ENCODE measurements at regions not wholly inside any gene's neighbourhood (a gene's known extent, or its start where the extent isn't known, plus 50 kb on each side); places are given as distances from the start of the nearest gene placed in this dataset.

DNA sequence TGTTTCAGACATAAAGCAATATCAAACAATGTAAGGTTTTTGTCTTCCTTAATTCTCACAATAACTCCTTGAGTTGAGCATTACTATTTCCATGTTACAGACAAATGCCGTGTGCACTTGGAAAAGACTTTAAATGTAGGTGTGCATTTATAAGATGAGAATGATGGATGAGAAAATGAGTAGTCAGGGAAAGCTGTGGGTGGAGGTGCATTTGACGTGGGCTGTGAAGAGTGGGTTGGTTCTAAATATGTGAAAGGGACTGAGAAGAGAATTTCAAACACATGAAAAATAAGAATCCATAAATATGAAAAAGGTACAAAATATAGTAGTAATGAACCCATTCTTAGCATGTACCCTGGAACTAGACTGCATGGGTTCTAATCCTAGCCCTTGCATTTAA lies 171.6 kb upstream of the PPP2R2B start:
- no peak overlapping the region for H4K8ac ChIP-seq (ENCODE audit: low read depth, low read length)
- H3K18ac ChIP-seq (ENCODE audit: low read length): no peak overlapping the region
- H3K4me1 ChIP-seq (ENCODE audit: control insufficient read depth in 2 of 2, insufficient read depth in 1 of 2, low read depth in 1 of 2, low read length in 2 of 2): no peaks in the 10 kb centered on the region
- H3K9me3 ChIP-seq (replicated peaks in 1 of 2; ENCODE audit: control insufficient read depth in 2 of 2, insufficient read depth in 1 of 2, low read depth in 1 of 2, low read length in 2 of 2): no peaks in the 10 kb centered on the region
- no peak overlapping the region for H2BK120ac ChIP-seq (ENCODE audit: low read depth, low read length)
- H2BK12ac ChIP-seq (ENCODE audit: low read length): no peak overlapping the region
- no peak for DNase-seq (ENCODE audit: low spot score)
- no peak overlapping the region for H3K4me3 ChIP-seq (ENCODE audit: low read length in 2 of 2)
- H2BK15ac ChIP-seq (ENCODE audit: low read length): no peak overlapping the region
- H3K9ac ChIP-seq (ENCODE audit: low read depth, low read length, poor library complexity): no peak overlapping the region
- no peak overlapping the region for H3K4me2 ChIP-seq (ENCODE audit: insufficient read depth, low read length, poor library complexity, severe bottlenecking)
- no peak overlapping the region for H3K4ac ChIP-seq (ENCODE audit: low read length)
- no peak overlapping the region for H2AK5ac ChIP-seq (ENCODE audit: low read depth, low read length)
- H3K27me3 ChIP-seq (ENCODE audit: control insufficient read depth in 3 of 3, insufficient read depth in 3 of 3, low read depth in 1 of 3, low read length in 3 of 3): peaks cover 0 to 8% (median 0%) of the 10 kb centered on the region in 3 experiments
- no peak overlapping the region for H3K23ac ChIP-seq (ENCODE audit: low read depth, low read length, poor library complexity)
- no peak overlapping the region for H3K27ac ChIP-seq (replicated peaks; ENCODE audit: low read length)
- no peak overlapping the region for H2AFZ ChIP-seq (ENCODE audit: low read length)
- WGBS, 2 donors (ENCODE audit: extremely low coverage in 2 of 2, insufficient read length in 2 of 2, insufficient replicate concordance in 1 of 2): no CpG with 5 or more reads among the region's 2 CpGs
- no peaks in the 10 kb centered on the region for H3K79me1 ChIP-seq (ENCODE audit: low read depth, low read length)
- H2BK5ac ChIP-seq (ENCODE audit: low read length): no peak overlapping the region
- H3K36me3 ChIP-seq (replicated peaks in 1 of 2; ENCODE audit: control insufficient read depth in 2 of 2, insufficient read depth in 2 of 2, low read length in 2 of 2): no peaks in the 10 kb centered on the region
- H3K14ac ChIP-seq (ENCODE audit: low read length): no peak overlapping the region
- no peak overlapping the region for H4K91ac ChIP-seq (ENCODE audit: low read depth, low read length, poor library complexity)

DNA sequence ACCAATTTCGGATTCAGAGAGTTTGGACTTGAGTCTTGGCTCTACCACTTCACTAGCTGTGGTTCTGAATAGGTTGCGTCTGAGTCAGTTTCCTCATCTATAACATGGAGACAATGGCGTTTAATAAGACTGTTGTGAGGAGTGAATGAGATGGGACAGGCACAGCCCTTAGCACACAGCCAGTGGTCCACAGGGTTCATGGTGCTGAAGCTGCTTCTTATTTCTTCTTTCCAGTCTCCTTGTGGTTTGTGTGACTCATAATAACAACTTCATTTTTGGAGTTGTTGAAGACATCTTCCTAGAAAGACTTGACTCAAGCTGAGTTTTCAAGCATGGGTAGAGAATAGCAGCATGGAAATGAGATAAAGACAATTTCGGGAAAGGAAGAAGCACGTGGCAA lies 172.6 kb upstream of the PPP2R2B start:
- Histone ChIP-seq H3K4me1 (ENCODE audit: control insufficient read depth in 2 of 2, insufficient read depth in 1 of 2, low read depth in 1 of 2, low read length in 2 of 2) (peaks cover 0 to 2% of the 10 kb centered on the region in 2 donors), H3K9me3 (replicated peaks in 1 of 2; ENCODE audit: control insufficient read depth in 2 of 2, insufficient read depth in 1 of 2, low read depth in 1 of 2, low read length in 2 of 2) (no peaks in the 10 kb centered on the region), H3K4ac (ENCODE audit: low read length) (no peak overlapping the region), H2AK5ac (ENCODE audit: low read depth, low read length) (no peak overlapping the region), H2BK120ac (ENCODE audit: low read depth, low read length) (no peak overlapping the region), H3K18ac (ENCODE audit: low read length) (no peak overlapping the region), H4K91ac (ENCODE audit: low read depth, low read length, poor library complexity) (no peak overlapping the region), H3K27me3 (ENCODE audit: control insufficient read depth in 3 of 3, insufficient read depth in 3 of 3, low read depth in 1 of 3, low read length in 3 of 3) (peaks cover 0 to 10% (median 0%) of the 10 kb centered on the region in 3 experiments), H3K4me2 (ENCODE audit: insufficient read depth, low read length, poor library complexity, severe bottlenecking) (no peak overlapping the region), H3K14ac (ENCODE audit: low read length) (no peak overlapping the region), H4K8ac (ENCODE audit: low read depth, low read length) (no peak overlapping the region), H3K27ac (replicated peaks; ENCODE audit: low read length) (no peak overlapping the region), H2AFZ (ENCODE audit: low read length) (no peak overlapping the region), H2BK12ac (ENCODE audit: low read length) (no peak overlapping the region), H3K4me3 (ENCODE audit: low read length in 2 of 2) (no peak overlapping the region), H2BK5ac (ENCODE audit: low read length) (no peak overlapping the region), H3K79me1 (ENCODE audit: low read depth, low read length) (no peaks in the 10 kb centered on the region), H3K36me3 (replicated peaks in 1 of 2; ENCODE audit: control insufficient read depth in 2 of 2, insufficient read depth in 2 of 2, low read length in 2 of 2) (no peaks in the 10 kb centered on the region), H3K9ac (ENCODE audit: low read depth, low read length, poor library complexity) (no peak overlapping the region), H3K23ac (ENCODE audit: low read depth, low read length, poor library complexity) (no peak overlapping the region), H2BK15ac (ENCODE audit: low read length) (no peak overlapping the region)
- no peak for DNase-seq (ENCODE audit: low spot score)
- WGBS, 2 donors (ENCODE audit: extremely low coverage in 2 of 2, insufficient read length in 2 of 2, insufficient replicate concordance in 1 of 2): no CpG with 5 or more reads among the region's 5 CpGs

DNA sequence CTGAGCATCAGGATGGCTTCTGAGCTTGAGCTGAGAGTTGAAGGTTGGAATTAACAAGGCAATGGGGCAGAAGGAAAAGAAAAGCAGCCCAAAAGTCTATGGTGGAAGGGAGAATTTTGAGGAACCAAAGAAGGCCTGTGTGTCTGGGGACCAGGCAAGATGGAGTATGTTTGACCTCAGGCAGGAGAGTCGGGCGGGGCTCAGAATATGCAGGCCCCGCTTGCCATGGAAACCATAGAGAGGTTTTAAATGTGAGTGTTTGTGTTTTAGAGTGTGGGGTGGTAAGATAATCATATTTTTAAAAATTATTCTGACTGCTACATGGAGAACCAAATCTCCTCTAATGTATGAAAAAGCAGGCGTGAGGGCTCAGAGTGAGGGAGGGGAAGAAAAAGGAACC lies 174.0 kb upstream of the PPP2R2B start:
- no peak overlapping the region for H4K8ac ChIP-seq (ENCODE audit: low read depth, low read length)
- DNase-seq (ENCODE audit: low spot score): no peak
- no peak overlapping the region for H3K9ac ChIP-seq (ENCODE audit: low read depth, low read length, poor library complexity)
- H3K18ac ChIP-seq (ENCODE audit: low read length): no peak overlapping the region
- peaks cover 0 to 2% of the 10 kb centered on the region in 2 donors for H3K4me1 ChIP-seq (ENCODE audit: control insufficient read depth in 2 of 2, insufficient read depth in 1 of 2, low read depth in 1 of 2, low read length in 2 of 2)
- H2BK15ac ChIP-seq (ENCODE audit: low read length): no peak overlapping the region
- no peak overlapping the region for H2BK5ac ChIP-seq (ENCODE audit: low read length)
- no peak overlapping the region for H2BK12ac ChIP-seq (ENCODE audit: low read length)
- H3K79me1 ChIP-seq (ENCODE audit: low read depth, low read length): no peaks in the 10 kb centered on the region
- H3K14ac ChIP-seq (ENCODE audit: low read length): no peak overlapping the region
- H3K4ac ChIP-seq (ENCODE audit: low read length): no peak overlapping the region
- no peak overlapping the region for H2AFZ ChIP-seq (ENCODE audit: low read length)
- WGBS, 2 donors (ENCODE audit: extremely low coverage in 2 of 2, insufficient read length in 2 of 2, insufficient replicate concordance in 1 of 2): no CpG with 5 or more reads among the region's 4 CpGs
- no peaks in the 10 kb centered on the region for H3K9me3 ChIP-seq (replicated peaks in 1 of 2; ENCODE audit: control insufficient read depth in 2 of 2, insufficient read depth in 1 of 2, low read depth in 1 of 2, low read length in 2 of 2)
- no peak overlapping the region for H2AK5ac ChIP-seq (ENCODE audit: low read depth, low read length)
- H4K91ac ChIP-seq (ENCODE audit: low read depth, low read length, poor library complexity): no peak overlapping the region
- no peak overlapping the region for H3K27ac ChIP-seq (replicated peaks; ENCODE audit: low read length)
- peaks cover 0 to 10% (median 0%) of the 10 kb centered on the region in 3 experiments for H3K27me3 ChIP-seq (ENCODE audit: control insufficient read depth in 3 of 3, insufficient read depth in 3 of 3, low read depth in 1 of 3, low read length in 3 of 3)
- no peak overlapping the region for H3K4me3 ChIP-seq (ENCODE audit: low read length in 2 of 2)
- H3K4me2 ChIP-seq (ENCODE audit: insufficient read depth, low read length, poor library complexity, severe bottlenecking): no peak overlapping the region
- H2BK120ac ChIP-seq (ENCODE audit: low read depth, low read length): no peak overlapping the region
- no peaks in the 10 kb centered on the region for H3K36me3 ChIP-seq (replicated peaks in 1 of 2; ENCODE audit: control insufficient read depth in 2 of 2, insufficient read depth in 2 of 2, low read length in 2 of 2)
- no peak overlapping the region for H3K23ac ChIP-seq (ENCODE audit: low read depth, low read length, poor library complexity)

DNA sequence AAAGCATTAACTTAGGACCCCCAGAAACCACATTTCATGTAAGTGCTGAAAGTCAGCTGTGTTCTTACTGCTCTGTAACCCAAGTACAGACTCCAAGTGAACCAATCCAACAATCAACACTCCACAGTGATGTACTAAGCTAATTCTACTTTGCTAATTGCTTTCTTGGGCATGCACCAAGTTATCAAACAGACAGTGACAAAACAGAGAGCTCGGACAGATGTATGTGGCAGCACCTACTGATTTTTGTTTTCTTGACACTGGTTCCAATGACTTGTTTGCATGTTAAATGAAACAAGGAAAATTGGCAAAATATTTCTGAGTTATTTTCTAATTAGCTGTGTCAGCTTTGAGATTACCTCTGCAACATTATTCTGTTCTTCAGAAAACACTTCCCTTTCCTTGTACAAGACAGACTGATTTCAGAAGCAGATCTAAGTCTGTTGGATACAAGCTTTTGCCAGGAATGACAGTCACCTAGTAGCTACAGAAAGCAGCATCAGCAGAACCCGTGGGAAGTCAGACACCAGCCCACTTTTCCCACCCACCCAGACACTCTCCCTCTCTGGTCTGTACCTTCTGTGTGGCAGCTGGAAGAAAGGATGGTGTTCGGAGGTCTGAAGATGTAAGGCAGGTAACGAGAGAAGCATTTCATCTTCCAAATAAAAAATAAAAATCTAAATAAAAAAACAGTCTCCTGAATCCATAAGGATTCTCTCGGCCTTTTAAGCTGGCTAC lies 176.7 kb upstream of the PPP2R2B start:
- Histone ChIP-seq H3K36me3 (replicated peaks in 1 of 2; ENCODE audit: control insufficient read depth in 2 of 2, insufficient read depth in 2 of 2, low read length in 2 of 2) (no peaks in the 10 kb centered on the region), H3K4me2 (ENCODE audit: insufficient read depth, low read length, poor library complexity, severe bottlenecking) (no peak overlapping the region), H3K4me1 (ENCODE audit: control insufficient read depth in 2 of 2, insufficient read depth in 1 of 2, low read depth in 1 of 2, low read length in 2 of 2) (peaks cover 0 to 6% of the 10 kb centered on the region in 2 donors), H4K8ac (ENCODE audit: low read depth, low read length) (no peak overlapping the region), H3K4me3 (ENCODE audit: low read length in 2 of 2) (no peak overlapping the region), H3K23ac (ENCODE audit: low read depth, low read length, poor library complexity) (no peak overlapping the region), H2BK15ac (ENCODE audit: low read length) (no peak overlapping the region), H3K9ac (ENCODE audit: low read depth, low read length, poor library complexity) (no peak overlapping the region), H2BK5ac (ENCODE audit: low read length) (no peak overlapping the region), H2AFZ (ENCODE audit: low read length) (no peak overlapping the region), H3K27me3 (ENCODE audit: control insufficient read depth in 3 of 3, insufficient read depth in 3 of 3, low read depth in 1 of 3, low read length in 3 of 3) (peaks cover 0 to 10% (median 0%) of the 10 kb centered on the region in 3 experiments), H2AK5ac (ENCODE audit: low read depth, low read length) (no peak overlapping the region), H2BK120ac (ENCODE audit: low read depth, low read length) (no peak overlapping the region), H3K18ac (ENCODE audit: low read length) (no peak overlapping the region), H3K79me1 (ENCODE audit: low read depth, low read length) (no peaks in the 10 kb centered on the region), H3K4ac (ENCODE audit: low read length) (no peak overlapping the region), H3K27ac (replicated peaks; ENCODE audit: low read length) (no peak overlapping the region), H3K9me3 (replicated peaks in 1 of 2; ENCODE audit: control insufficient read depth in 2 of 2, insufficient read depth in 1 of 2, low read depth in 1 of 2, low read length in 2 of 2) (no peaks in the 10 kb centered on the region), H2BK12ac (ENCODE audit: low read length) (no peak overlapping the region), H4K91ac (ENCODE audit: low read depth, low read length, poor library complexity) (no peak overlapping the region), H3K14ac (ENCODE audit: low read length) (no peak overlapping the region)
- no peak for DNase-seq (ENCODE audit: low spot score)
- WGBS, 2 donors (ENCODE audit: extremely low coverage in 2 of 2, insufficient read length in 2 of 2, insufficient replicate concordance in 1 of 2): no CpG with 5 or more reads among the region's 5 CpGs

Measured in neuronal stem cell (in vitro differentiated cells).